ENCODE measurements at regions not wholly inside any gene's neighbourhood (a gene's known extent, or its start where the extent isn't known, plus 50 kb on each side); places are given as distances from the start of the nearest gene placed in this dataset.

- DNase-seq = no peak
These were observed 671.7 kb downstream of the CDH11 start for GRCh38 chr16:64450177-64450576.

- no peak for DNase-seq
These were observed 672.4 kb downstream of the CDH11 start for GRCh38 chr16:64449506-64449905.

GRCh38 chr16:64445649-64446048 is 676.2 kb downstream of the CDH11 start:
- no peak for DNase-seq

GRCh38 chr16:64445245-64445644 is 676.6 kb downstream of the CDH11 start:
- DNase-seq = no peak

GRCh38 chr16:64440421-64440831 is 681.4 kb downstream of the CDH11 start:
- no peak for DNase-seq

- no peak for DNase-seq
These were observed 681.9 kb downstream of the CDH11 start for GRCh38 chr16:64440005-64440404.

- DNase-seq = no peak
These were observed 684.0 kb downstream of the CDH11 start for GRCh38 chr16:64437706-64438324.

GRCh38 chr16:64434526-64435069 is 687.3 kb downstream of the CDH11 start:
- DNase-seq = no peak

GRCh38 chr16:64428463-64429113 is 693.3 kb downstream of the CDH11 start:
- no peak for DNase-seq

GRCh38 chr16:64426131-64426666 is 695.7 kb downstream of the CDH11 start:
- DNase-seq = no peak

GRCh38 chr16:64425381-64425780 is 696.5 kb downstream of the CDH11 start:
- DNase-seq = no peak

- DNase-seq = no peak
These were observed 699.6 kb downstream of the CDH11 start for GRCh38 chr16:64422259-64422658.

- DNase-seq = no peak
These were observed 700.3 kb downstream of the CDH11 start for GRCh38 chr16:64421515-64421914.

- DNase-seq = no peak
These were observed 702.0 kb downstream of the CDH11 start for GRCh38 chr16:64419832-64420231.

GRCh38 chr16:64417711-64418227 is 704.1 kb downstream of the CDH11 start:
- no peak for DNase-seq

GRCh38 chr16:64416216-64417005 is 705.5 kb downstream of the CDH11 start:
- DNase-seq = no peak

GRCh38 chr16:64412578-64413280 is 709.1 kb downstream of the CDH11 start:
- no peak for DNase-seq

- DNase-seq = no peak
These were observed 711.6 kb downstream of the CDH11 start for GRCh38 chr16:64410306-64410705.

GRCh38 chr16:64409783-64410210 is 712.1 kb downstream of the CDH11 start:
- no peak for DNase-seq

GRCh38 chr16:64408699-64409098 is 713.2 kb downstream of the CDH11 start:
- no peak for DNase-seq

GRCh38 chr16:64406770-64407181 is 715.1 kb downstream of the CDH11 start:
- DNase-seq = no peak

- no peak for DNase-seq
These were observed 718.5 kb downstream of the CDH11 start for GRCh38 chr16:64403352-64403751.

- no peak for DNase-seq
These were observed 723.1 kb downstream of the CDH11 start for GRCh38 chr16:64398793-64399192.
